ENCODE measurements at regions not wholly inside any gene's neighbourhood (a gene's known extent, or its start where the extent isn't known, plus 50 kb on each side); places are given as distances from the start of the nearest gene placed in this dataset.

DNA sequence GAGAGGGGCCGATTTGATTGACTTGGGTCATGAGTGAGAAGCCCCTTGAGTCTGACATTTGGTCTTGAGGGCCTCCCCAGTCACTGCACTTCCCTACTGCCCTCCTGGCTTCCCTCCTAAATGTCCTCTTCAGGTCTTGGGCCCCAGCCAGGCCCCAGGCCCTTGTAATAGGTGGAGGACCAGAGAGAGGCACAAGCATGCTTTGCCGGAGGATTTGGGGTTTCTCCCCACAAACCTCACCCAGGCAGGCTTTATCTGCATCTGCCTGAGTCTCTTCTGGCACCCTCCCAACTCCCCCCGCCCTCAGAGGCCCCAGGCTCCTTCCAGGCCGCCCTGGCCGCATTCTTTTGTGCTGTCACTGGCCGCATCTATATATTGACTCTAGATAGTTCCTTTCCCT, 270.7 kb downstream of the HAUS1 start:
- TF ChIP-seq, protein P1, sequence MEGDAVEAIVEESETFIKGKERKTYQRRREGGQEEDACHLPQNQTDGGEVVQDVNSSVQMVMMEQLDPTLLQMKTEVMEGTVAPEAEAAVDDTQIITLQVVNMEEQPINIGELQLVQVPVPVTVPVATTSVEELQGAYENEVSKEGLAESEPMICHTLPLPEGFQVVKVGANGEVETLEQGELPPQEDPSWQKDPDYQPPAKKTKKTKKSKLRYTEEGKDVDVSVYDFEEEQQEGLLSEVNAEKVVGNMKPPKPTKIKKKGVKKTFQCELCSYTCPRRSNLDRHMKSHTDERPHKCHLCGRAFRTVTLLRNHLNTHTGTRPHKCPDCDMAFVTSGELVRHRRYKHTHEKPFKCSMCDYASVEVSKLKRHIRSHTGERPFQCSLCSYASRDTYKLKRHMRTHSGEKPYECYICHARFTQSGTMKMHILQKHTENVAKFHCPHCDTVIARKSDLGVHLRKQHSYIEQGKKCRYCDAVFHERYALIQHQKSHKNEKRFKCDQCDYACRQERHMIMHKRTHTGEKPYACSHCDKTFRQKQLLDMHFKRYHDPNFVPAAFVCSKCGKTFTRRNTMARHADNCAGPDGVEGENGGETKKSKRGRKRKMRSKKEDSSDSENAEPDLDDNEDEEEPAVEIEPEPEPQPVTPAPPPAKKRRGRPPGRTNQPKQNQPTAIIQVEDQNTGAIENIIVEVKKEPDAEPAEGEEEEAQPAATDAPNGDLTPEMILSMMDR (IDR thresholded peaks at IDR 0.05) = no peak
- no peak for TF ChIP-seq POLR2A (IDR thresholded peaks at IDR 0.05)
- TF ChIP-seq EP300 (IDR thresholded peaks at IDR 0.05) = no peak

Data from tibial nerve (tissue), 4 donors.